ENCODE measurements at regions not wholly inside any gene's neighbourhood (a gene's known extent, or its start where the extent isn't known, plus 50 kb on each side); places are given as distances from the start of the nearest gene placed in this dataset.
"Not testable (repeated sequence)": the region's sequence is repeated elsewhere in the genome, so short reads cannot be mapped to it uniquely, and the experiment has no call there.

DNA sequence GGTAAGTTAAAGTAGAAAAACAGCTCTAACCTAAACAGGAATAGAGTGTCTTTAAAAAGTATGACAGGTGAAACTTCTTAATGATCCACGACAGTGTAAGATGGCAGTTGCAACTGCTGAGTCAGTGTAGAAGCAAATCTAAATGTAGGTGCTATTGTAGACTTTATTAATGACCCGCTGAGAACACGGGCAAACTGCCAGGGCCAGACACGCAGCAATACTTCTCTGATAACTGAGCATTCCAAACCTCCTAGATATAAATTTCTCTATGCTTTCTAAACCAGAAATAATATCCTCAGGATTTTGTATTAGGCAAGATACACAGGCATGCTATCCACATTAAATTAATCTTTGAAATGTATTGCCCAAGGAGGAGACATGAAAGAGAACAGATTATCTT lies 1076.4 kb downstream of the HACE1 start:
- Mint-ChIP-seq H3K27ac (no peak overlapping the region), H3K9me3 (no peaks in the 10 kb centered on the region), H3K4me3 (no peak overlapping the region), H3K36me3 (no peaks in the 10 kb centered on the region), H3K27me3 (no peaks in the 10 kb centered on the region), H3K4me1 (no peaks in the 10 kb centered on the region)
- DNase-seq = no peak

- Mint-ChIP-seq H3K27me3 (no peaks in the 10 kb centered on the region), H3K9me3 (no peaks in the 10 kb centered on the region), H3K36me3 (no peaks in the 10 kb centered on the region), H3K4me3 (no peak overlapping the region), H3K27ac (no peak overlapping the region), H3K4me1 (no peaks in the 10 kb centered on the region)
- DNase-seq = no peak
These were observed 1090.3 kb downstream of the HACE1 start for GRCh38 chr6:103769431-103769830.

DNA sequence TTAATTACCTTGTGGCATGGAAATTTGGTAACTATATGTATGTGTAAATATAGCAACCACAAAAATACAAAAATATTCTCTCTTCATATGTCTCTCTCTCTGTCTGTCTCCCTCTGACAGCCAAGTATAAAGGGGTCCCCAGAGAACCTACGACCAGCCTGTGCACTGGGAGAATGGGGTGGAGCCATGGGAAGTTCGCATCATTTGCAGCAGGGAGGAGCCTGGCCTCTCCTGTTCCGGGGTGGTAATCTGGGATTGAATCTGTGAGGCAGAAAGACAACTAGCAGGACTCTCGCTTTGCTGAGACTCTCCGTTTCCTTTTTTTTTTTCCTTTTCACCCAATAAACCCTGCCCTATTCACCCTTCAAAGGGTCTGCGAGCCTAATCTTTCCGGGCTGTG lies 1109.1 kb downstream of the HACE1 start:
- Mint-ChIP-seq H3K4me3 (no peak overlapping the region), H3K36me3 (no peaks in the 10 kb centered on the region), H3K27me3 (no peaks in the 10 kb centered on the region), H3K27ac (no peak overlapping the region), H3K9me3 (no peaks in the 10 kb centered on the region), H3K4me1 (no peaks in the 10 kb centered on the region)
- DNase-seq = no peak

DNA sequence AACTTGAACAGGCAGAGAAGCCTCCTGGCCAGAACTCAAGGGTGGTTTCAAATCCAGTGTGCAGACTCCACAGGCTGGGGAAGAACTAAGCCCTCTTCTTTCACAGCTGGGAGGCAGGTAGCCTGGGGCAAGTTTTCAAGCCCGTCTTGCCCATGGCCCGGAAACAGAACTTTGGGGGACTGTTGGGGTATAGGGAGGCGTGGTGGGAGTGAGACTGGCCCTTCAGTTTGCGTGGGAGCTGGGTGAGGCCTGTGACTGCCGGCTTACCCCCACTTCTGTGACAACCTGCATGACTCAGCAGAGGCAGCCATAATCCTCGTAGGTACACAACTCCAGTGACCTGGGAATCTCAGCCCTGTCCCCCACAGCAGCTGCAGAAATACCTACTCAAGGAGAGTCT lies 1125.7 kb downstream of the HACE1 start:
- no peak overlapping the region for H3K27ac Mint-ChIP-seq
- no peaks in the 10 kb centered on the region for H3K36me3 Mint-ChIP-seq
- no peak overlapping the region for H3K4me3 Mint-ChIP-seq
- peaks cover 5% of the 10 kb centered on the region for H3K9me3 Mint-ChIP-seq
- DNase-seq = no peak
- H3K27me3 Mint-ChIP-seq = no peaks in the 10 kb centered on the region
- no peaks in the 10 kb centered on the region for H3K4me1 Mint-ChIP-seq

- Mint-ChIP-seq H3K9me3 (no peaks in the 10 kb centered on the region), H3K36me3 (no peaks in the 10 kb centered on the region), H3K27me3 (no peaks in the 10 kb centered on the region), H3K4me1 (no peaks in the 10 kb centered on the region), H3K27ac (no peak overlapping the region), H3K4me3 (no peak overlapping the region)
- no peak for DNase-seq
These were observed 1130.1 kb downstream of the HACE1 start for GRCh38 chr6:103729658-103730057.

DNA sequence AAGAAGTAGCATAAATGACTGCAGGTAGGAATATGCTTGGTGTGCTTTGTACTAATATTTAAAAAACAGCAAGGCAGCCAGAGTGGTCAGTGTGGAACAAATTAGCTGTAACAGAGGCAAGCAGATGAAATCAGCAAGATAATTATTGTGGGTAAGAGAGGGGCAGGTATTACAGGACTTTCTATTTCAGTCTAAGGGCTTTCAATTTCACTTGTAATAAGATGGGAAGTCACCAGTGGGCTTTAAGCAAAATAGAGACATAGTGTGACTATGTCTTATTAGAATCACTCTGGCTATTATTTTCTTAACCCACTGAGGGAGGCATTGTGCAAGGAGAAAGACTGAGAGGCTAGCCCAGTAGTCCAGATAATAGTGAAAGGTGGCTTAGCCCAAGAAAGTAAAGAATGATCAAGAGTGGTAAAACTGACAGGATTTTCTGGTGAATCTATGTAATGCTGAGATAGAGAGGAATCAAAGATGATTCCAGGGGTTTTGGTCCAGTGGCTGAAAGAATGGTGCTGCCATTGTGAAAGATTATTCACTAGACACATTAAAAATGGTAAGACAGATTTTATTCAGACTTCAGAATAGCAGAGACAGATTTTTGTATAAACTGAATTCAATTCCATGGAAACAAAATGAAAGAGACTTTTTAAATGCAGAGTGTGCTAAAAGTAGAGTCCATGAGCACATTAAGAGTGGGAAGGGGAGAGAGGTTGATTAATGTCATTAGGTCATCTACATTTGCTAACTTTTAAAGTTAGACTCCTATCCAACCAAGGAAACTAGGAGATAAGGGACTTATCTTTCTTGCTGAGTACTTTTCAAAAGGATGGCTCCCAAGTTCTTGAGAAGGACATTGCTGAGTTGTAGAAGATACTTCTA lies 1136.0 kb downstream of the HACE1 start:
- Mint-ChIP-seq H3K4me3 (no peak overlapping the region), H3K27me3 (no peaks in the 10 kb centered on the region), H3K27ac (no peak overlapping the region), H3K9me3 (no peaks in the 10 kb centered on the region), H3K4me1 (no peaks in the 10 kb centered on the region), H3K36me3 (no peaks in the 10 kb centered on the region)
- no peak for DNase-seq

GRCh38 chr6:103722683-103723082 lies 1137.0 kb downstream of the HACE1 start:
- no peaks in the 10 kb centered on the region for H3K9me3 Mint-ChIP-seq
- no peak overlapping the region for H3K27ac Mint-ChIP-seq
- H3K36me3 Mint-ChIP-seq = no peaks in the 10 kb centered on the region
- no peaks in the 10 kb centered on the region for H3K4me1 Mint-ChIP-seq
- H3K27me3 Mint-ChIP-seq = no peaks in the 10 kb centered on the region
- H3K4me3 Mint-ChIP-seq = no peak overlapping the region
- no peak for DNase-seq

- no peak for DNase-seq
- no peaks in the 10 kb centered on the region for H3K27me3 Mint-ChIP-seq
- no peak overlapping the region for H3K27ac Mint-ChIP-seq
- H3K9me3 Mint-ChIP-seq = no peaks in the 10 kb centered on the region
- H3K4me3 Mint-ChIP-seq = no peak overlapping the region
- no peaks in the 10 kb centered on the region for H3K4me1 Mint-ChIP-seq
- H3K36me3 Mint-ChIP-seq = no peaks in the 10 kb centered on the region
These were observed 1137.8 kb downstream of the HACE1 start for GRCh38 chr6:103721923-103722322.

- no peak for DNase-seq
- Mint-ChIP-seq H3K27ac (no peak overlapping the region), H3K4me3 (no peak overlapping the region), H3K9me3 (peaks cover 2% of the 10 kb centered on the region), H3K27me3 (no peaks in the 10 kb centered on the region), H3K4me1 (no peaks in the 10 kb centered on the region), H3K36me3 (no peaks in the 10 kb centered on the region)
These were observed 1139.3 kb downstream of the HACE1 start for GRCh38 chr6:103720393-103720792.

DNA sequence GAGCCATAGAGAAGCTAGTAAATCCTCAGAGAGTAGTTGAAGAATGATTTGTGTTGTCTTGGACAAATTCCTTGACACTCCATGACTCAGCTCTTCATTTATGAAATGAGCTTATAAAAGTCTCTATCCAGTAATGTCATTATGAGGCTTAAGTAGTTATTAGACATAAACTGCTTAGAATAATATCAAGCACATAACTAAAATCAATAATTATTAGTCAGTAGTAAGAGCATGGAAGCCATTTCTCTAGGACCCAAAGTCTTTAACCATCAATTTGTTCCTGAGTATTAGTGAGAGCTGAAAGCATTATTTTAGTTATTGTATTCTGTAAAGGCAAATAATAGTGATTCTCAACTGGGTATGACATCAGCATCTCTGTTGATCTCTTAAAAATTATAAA lies 1140.2 kb downstream of the HACE1 start:
- Mint-ChIP-seq H3K4me1 (no peaks in the 10 kb centered on the region), H3K27ac (no peak overlapping the region), H3K9me3 (peaks cover 2% of the 10 kb centered on the region), H3K4me3 (no peak overlapping the region), H3K27me3 (no peaks in the 10 kb centered on the region), H3K36me3 (no peaks in the 10 kb centered on the region)
- DNase-seq = no peak

DNA sequence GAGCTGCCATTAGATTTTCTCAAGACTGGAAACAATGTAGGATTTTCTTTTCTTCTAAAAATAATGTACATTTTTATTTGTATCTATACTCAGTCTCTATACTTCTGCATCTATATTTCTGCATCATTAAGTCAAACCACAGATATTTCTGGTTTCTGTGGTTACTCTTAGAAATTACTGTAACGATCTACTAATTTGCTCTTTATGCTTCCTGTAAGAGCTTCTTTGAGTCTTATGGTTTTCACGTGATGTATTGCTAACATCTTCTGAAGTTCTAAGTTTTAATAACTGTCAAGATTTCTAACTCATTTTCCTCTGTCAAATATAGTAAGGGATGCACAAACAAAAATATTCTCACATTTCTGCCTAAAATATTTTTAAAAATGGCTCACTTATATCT lies 1144.5 kb downstream of the HACE1 start:
- peaks cover 2% of the 10 kb centered on the region for H3K9me3 Mint-ChIP-seq
- no peaks in the 10 kb centered on the region for H3K27me3 Mint-ChIP-seq
- DNase-seq = no peak
- H3K4me3 Mint-ChIP-seq = no peak overlapping the region
- no peaks in the 10 kb centered on the region for H3K36me3 Mint-ChIP-seq
- no peak overlapping the region for H3K27ac Mint-ChIP-seq
- H3K4me1 Mint-ChIP-seq = no peaks in the 10 kb centered on the region

GRCh38 chr6:103709236-103709635 lies 1150.5 kb downstream of the HACE1 start:
- not testable (repeated sequence) for H3K27me3 Mint-ChIP-seq, H3K4me3 Mint-ChIP-seq, DNase-seq, H3K9me3 Mint-ChIP-seq, H3K36me3 Mint-ChIP-seq, H3K27ac Mint-ChIP-seq, H3K4me1 Mint-ChIP-seq

- H3K9me3 Mint-ChIP-seq = no peaks in the 10 kb centered on the region
- H3K27me3 Mint-ChIP-seq = no peaks in the 10 kb centered on the region
- H3K36me3 Mint-ChIP-seq = no peaks in the 10 kb centered on the region
- DNase-seq = no peak
- no peaks in the 10 kb centered on the region for H3K4me1 Mint-ChIP-seq
- H3K4me3 Mint-ChIP-seq = no peak overlapping the region
- no peak overlapping the region for H3K27ac Mint-ChIP-seq
These were observed 1152.0 kb downstream of the HACE1 start for GRCh38 chr6:103707596-103708325.

DNA sequence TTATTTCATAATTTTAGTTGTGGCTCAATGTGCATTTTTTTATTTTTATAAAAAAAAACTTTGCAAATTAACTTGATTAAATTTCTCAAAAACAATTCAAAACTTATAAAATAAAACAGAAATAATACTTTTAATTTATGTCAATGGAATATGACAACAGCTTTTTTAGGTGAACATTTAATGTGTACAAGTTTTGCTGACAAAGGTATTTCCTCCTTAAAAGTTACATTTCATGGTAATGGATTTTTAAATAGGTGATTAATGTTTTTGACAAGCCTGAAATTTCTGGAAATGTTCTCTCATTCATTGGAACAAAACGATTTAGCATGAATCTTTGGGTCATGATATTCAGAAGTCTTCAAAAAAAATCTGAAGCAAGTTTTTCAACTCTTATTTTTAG lies 1160.0 kb downstream of the HACE1 start:
- Mint-ChIP-seq H3K27me3 (no peaks in the 10 kb centered on the region), H3K27ac (no peak overlapping the region), H3K4me3 (no peak overlapping the region), H3K9me3 (no peaks in the 10 kb centered on the region), H3K4me1 (no peaks in the 10 kb centered on the region), H3K36me3 (no peaks in the 10 kb centered on the region)
- DNase-seq = no peak

DNA sequence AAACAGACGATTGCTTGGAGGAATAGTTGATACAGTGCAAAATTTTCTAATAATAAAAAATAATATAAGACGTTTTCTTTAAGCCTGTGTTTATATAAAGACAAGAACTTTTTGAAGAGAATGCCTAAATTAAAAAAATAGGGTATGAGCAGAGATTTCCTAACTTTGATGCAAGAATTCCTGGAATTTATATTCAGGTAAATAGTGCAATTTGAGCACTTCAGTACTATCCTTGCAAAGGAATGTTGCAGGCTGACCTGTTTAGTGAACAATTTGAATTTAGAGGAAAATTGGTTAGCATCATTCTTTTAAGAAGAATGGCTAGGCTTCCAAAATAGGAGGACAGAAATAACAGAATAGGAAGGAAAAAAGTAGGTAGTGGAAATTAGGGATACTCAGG lies 1172.3 kb downstream of the HACE1 start:
- DNase-seq = no peak
- Mint-ChIP-seq H3K9me3 (no peaks in the 10 kb centered on the region), H3K4me3 (no peak overlapping the region), H3K36me3 (no peaks in the 10 kb centered on the region), H3K4me1 (no peaks in the 10 kb centered on the region), H3K27ac (no peak overlapping the region), H3K27me3 (no peaks in the 10 kb centered on the region)

GRCh38 chr6:103680116-103680515 lies 1179.6 kb downstream of the HACE1 start:
- Mint-ChIP-seq H3K9me3 (no peaks in the 10 kb centered on the region), H3K4me3 (no peak overlapping the region), H3K27ac (no peak overlapping the region), H3K36me3 (no peaks in the 10 kb centered on the region), H3K27me3 (no peaks in the 10 kb centered on the region), H3K4me1 (peaks cover 6% of the 10 kb centered on the region)
- no peak for DNase-seq

Measured in activated naive CD8-positive, alpha-beta T cell treated with anti-CD3 and anti-CD28 coated beads for 36 hours (primary cell).